ENCODE measurements at regions not wholly inside any gene's neighbourhood (a gene's known extent, or its start where the extent isn't known, plus 50 kb on each side); places are given as distances from the start of the nearest gene placed in this dataset.

DNA sequence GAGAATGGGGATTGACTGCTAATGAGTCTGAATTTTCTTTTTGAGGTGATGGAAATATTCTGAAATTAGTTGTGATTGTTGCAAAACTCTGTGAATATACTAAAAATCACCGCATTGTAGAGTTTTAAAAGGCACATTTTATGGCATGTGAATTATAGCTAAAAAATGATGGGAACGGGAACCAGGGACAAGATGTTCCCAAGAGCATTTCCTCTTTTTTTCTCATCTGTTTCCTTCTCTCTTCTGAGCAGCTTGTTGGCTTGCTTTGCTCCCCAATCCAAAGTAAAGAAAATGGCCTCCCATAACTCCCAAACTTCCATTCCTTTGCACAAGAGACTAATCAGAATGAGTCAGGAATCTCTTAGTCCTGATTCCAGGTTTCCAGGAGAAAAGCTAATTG lies 459.2 kb downstream of the TSHZ3 start:
- Histone ChIP-seq H3K56ac (replicated peaks; ENCODE audit: insufficient read length, low read depth, low read length) (no peak overlapping the region), H3K79me1 (ENCODE audit: low read depth, low read length) (no peaks in the 10 kb centered on the region), H3K79me2 (ENCODE audit: control insufficient read depth in 1 of 2, insufficient read depth in 2 of 2, low read length in 2 of 2) (no peaks in the 10 kb centered on the region), H3K4me3 (ENCODE audit: extremely low read depth in 1 of 4, insufficient read depth in 2 of 4, low read depth in 3 of 4, low read length in 4 of 4) (no peak overlapping the region), H2BK20ac (ENCODE audit: low read length) (no peak overlapping the region), H3K23me2 (ENCODE audit: low read depth, low read length) (no peaks in the 10 kb centered on the region), H3K23ac (ENCODE audit: insufficient read length) (no peak overlapping the region), H3K14ac (ENCODE audit: insufficient read length) (no peak overlapping the region), H4K91ac (replicated peaks; ENCODE audit: insufficient read length, low read length) (no peak overlapping the region), H3K9ac (replicated peaks in 1 of 4; ENCODE audit: extremely low read depth in 1 of 4, low read depth in 3 of 4, low read length in 3 of 4) (no peak overlapping the region), H2BK5ac (ENCODE audit: low read depth, low read length) (no peak overlapping the region), H3K4ac (replicated peaks; ENCODE audit: insufficient read length, low read depth, low read length) (no peak overlapping the region), H2AK5ac (ENCODE audit: low read depth, low read length) (no peak overlapping the region), H4K20me1 (replicated peaks in 1 of 2; ENCODE audit: control insufficient read depth in 1 of 2, insufficient read depth in 2 of 2, low read length in 2 of 2) (no peaks in the 10 kb centered on the region), H3K27ac (ENCODE audit: low read depth, low read length) (no peak overlapping the region), H2AFZ (ENCODE audit: low read length) (no peak overlapping the region), H2BK15ac (ENCODE audit: low read length) (no peak overlapping the region), H2BK12ac (ENCODE audit: low read depth, low read length) (no peak overlapping the region), H2BK120ac (replicated peaks; ENCODE audit: low read depth, low read length) (no peak overlapping the region), H4K5ac (ENCODE audit: insufficient read length, low read depth, low read length) (no peak overlapping the region), H3K4me2 (ENCODE audit: insufficient read depth in 1 of 2, low read depth in 2 of 2, low read length in 2 of 2) (no peak overlapping the region), H3K27me3 (replicated peaks in 1 of 4; ENCODE audit: control insufficient read depth in 3 of 4, extremely low read depth in 1 of 4, insufficient read depth in 3 of 4, low read length in 3 of 4) (no peaks in the 10 kb centered on the region), H3K4me1 (replicated peaks in 1 of 4; ENCODE audit: control insufficient read depth in 3 of 4, insufficient read depth in 4 of 4, low read length in 3 of 4) (peaks cover 0 to 2% (median 0%) of the 10 kb centered on the region in 4 experiments; a peak in 1 of 7 replicates), H3K36me3 (ENCODE audit: control insufficient read depth in 2 of 4, insufficient read depth in 4 of 4, low read length in 3 of 4) (no peaks in the 10 kb centered on the region), H3K9me3 (ENCODE audit: insufficient read depth in 2 of 2, low read depth in 1 of 2, low read length in 1 of 2) (no peaks in the 10 kb centered on the region), H4K8ac (ENCODE audit: extremely low read depth, insufficient read depth, low read length) (no peak overlapping the region), H3K18ac (ENCODE audit: extremely low read depth, low read length) (no peak overlapping the region)
- no peak for TF ChIP-seq YY1 (IDR thresholded peaks at IDR 0.05; ENCODE audit: low read depth, low read length)
- no peak for TF ChIP-seq NANOG (IDR thresholded peaks at IDR 0.05; ENCODE audit: insufficient read depth, low read depth, low read length, poor library complexity, severe bottlenecking)
- TF ChIP-seq JUND (IDR thresholded peaks at IDR 0.05; ENCODE audit: low read length): no peak
- TF ChIP-seq, protein P1, sequence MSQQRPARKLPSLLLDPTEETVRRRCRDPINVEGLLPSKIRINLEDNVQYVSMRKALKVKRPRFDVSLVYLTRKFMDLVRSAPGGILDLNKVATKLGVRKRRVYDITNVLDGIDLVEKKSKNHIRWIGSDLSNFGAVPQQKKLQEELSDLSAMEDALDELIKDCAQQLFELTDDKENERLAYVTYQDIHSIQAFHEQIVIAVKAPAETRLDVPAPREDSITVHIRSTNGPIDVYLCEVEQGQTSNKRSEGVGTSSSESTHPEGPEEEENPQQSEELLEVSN (IDR thresholded peaks at IDR 0.05): no peak
- no peak for TF ChIP-seq CTBP2 (IDR thresholded peaks at IDR 0.05; ENCODE audit: borderline replicate concordance, insufficient read depth, insufficient read length, low read length)
- DNase-seq (ENCODE audit: low read depth in 1 of 2, low spot score in 2 of 2): no peak
- POLR2A ChIA-PET (ENCODE audit: partially characterized antibody): no interaction called here
- CTCF ChIA-PET (ENCODE audit: partially characterized antibody): interaction anchor here (0.9 kb wide), 1 partner anchor 12 kb away, joined by 3 read pairs; no protein-coding TSS in a partner anchor
- no peak for FAIRE-seq
- WGBS, 2 experiments (ENCODE audit: extremely low coverage in 1 of 2, insufficient coverage in 1 of 2, insufficient read length in 1 of 2, insufficient replicate concordance in 2 of 2, low coverage in 1 of 2, low lambda C conversion rate in 2 of 2, missing lambda C conversion rate in 1 of 2): 86% methylated on average over 2 of the region's 2 CpGs; no CpG with 5 or more reads in 1 of the 2 experiments
